Activated B cell treated with CpG ODN at 0.5 μM for 24 hours (primary cell): ENCODE measurements at regions not wholly inside any gene's neighbourhood (a gene's known extent, or its start where the extent isn't known, plus 50 kb on each side); places are given as distances from the start of the nearest gene placed in this dataset.

Experiments used
- ATAC-seq: fragments of 200-7000 bp; cut with Tn5 transposase; one replicate; pipeline ENCODE4 v1.10.0; 2021; ENCODE audit warnings: low read depth, mild to moderate bottlenecking, moderate library complexity
- CTCF ChIA-PET: fragments of 350-600 bp; sonication (Branson Sonifier 250); formaldehyde crosslinking; loops from one replicate; lab custom pipeline; 2021; ENCODE audit warnings: antibody characterized with exemption; lab: Charles Lee
- POLR2A ChIA-PET: fragments of 350-600 bp; sonication (Branson Sonifier 250); formaldehyde crosslinking; loops from one replicate; lab custom pipeline; 2021; ENCODE audit warnings: antibody characterized with exemption; lab: Charles Lee
- DNase-seq: peaks from one replicate; pipeline ENCODE4 v3.0.0; 2022
- H3K27ac Mint-ChIP-seq: one replicate; pipeline ENCODE4 v1.8.0; 2020; ENCODE audit warnings: mixed read lengths
- H3K27me3 Mint-ChIP-seq: one replicate; pipeline ENCODE4 v1.8.0; 2021; ENCODE audit warnings: mixed read lengths
- H3K36me3 Mint-ChIP-seq: one replicate; pipeline ENCODE4 v1.8.0; 2021; ENCODE audit warnings: low read depth, mixed read lengths
- H3K4me1 Mint-ChIP-seq: one replicate; pipeline ENCODE4 v1.8.0; 2021; ENCODE audit warnings: mixed read lengths
- H3K4me3 Mint-ChIP-seq: one replicate; pipeline ENCODE4 v1.8.0; 2020; ENCODE audit warnings: mild to moderate bottlenecking, mixed read lengths
- H3K9me3 Mint-ChIP-seq: one replicate; pipeline ENCODE4 v1.8.0; 2020; ENCODE audit warnings: mixed read lengths
- CTCF ChIP-seq: fragments of 200-600 bp; IDR thresholded peaks from one replicate; pipeline ENCODE4 v1.8.0; 2022; ENCODE audit warnings: antibody characterized with exemption, mild to moderate bottlenecking
- intact Hi-C: fragments of 100-400 bp; cut with micrococcal nuclease; formaldehyde crosslinking; loops from one replicate; pipeline ENCODE4 v1.15.1; 2024

- H3K27ac Mint-ChIP-seq = no peak overlapping the region
- ChIA-PET POLR2A (no interaction called here), CTCF (interaction anchor here (1.3 kb wide), 1 partner anchor 9 kb away, joined by 3 read pairs; no protein-coding TSS in a partner anchor)
- H3K9me3 Mint-ChIP-seq = no peaks in the 10 kb centered on the region
- ATAC-seq (no peak), DNase-seq (no peak)
- peaks cover 9% of the 10 kb centered on the region for H3K4me1 Mint-ChIP-seq
- peaks cover 2% of the 10 kb centered on the region for H3K36me3 Mint-ChIP-seq
- intact Hi-C loops = no loop called here
- no peaks in the 10 kb centered on the region for H3K27me3 Mint-ChIP-seq
- TF ChIP-seq CTCF = no peak
- no peak overlapping the region for H3K4me3 Mint-ChIP-seq
These were observed 72.1 kb upstream of the ARL4D start for GRCh38 chr17:43326490-43327275.

- H3K27me3 Mint-ChIP-seq = no peaks in the 10 kb centered on the region
- ChIA-PET CTCF (no interaction called here), POLR2A (interaction anchor here (0.6 to 1.0 kb wide), 4 partner anchors 15 to 1839 kb away, joined by 3 to 8 read pairs (median 4); no protein-coding TSS in a partner anchor)
- no peak for DNase-seq
- peak; percentile 57 for ATAC-seq
- intact Hi-C loops = no loop called here
- H3K4me3 Mint-ChIP-seq = peak overlapping the region; percentile 1
- H3K9me3 Mint-ChIP-seq = no peaks in the 10 kb centered on the region
- H3K4me1 Mint-ChIP-seq = peaks cover 9% of the 10 kb centered on the region
- peaks cover 2% of the 10 kb centered on the region for H3K36me3 Mint-ChIP-seq
- H3K27ac Mint-ChIP-seq = peak overlapping the region; percentile 15
- no peak for TF ChIP-seq CTCF
These were observed 74.4 kb upstream of the ARL4D start for GRCh38 chr17:43324205-43324893.

- Mint-ChIP-seq H3K27ac (no peak overlapping the region), H3K9me3 (peaks cover 7% of the 10 kb centered on the region), H3K27me3 (no peaks in the 10 kb centered on the region), H3K4me1 (peaks cover 24% of the 10 kb centered on the region), H3K36me3 (peaks cover 8% of the 10 kb centered on the region), H3K4me3 (no peak overlapping the region)
- CTCF ChIA-PET = no interaction called here
- intact Hi-C loops = no loop called here
- TF ChIP-seq CTCF = no peak
- POLR2A ChIA-PET = interaction anchor here (0.6 to 8.9 kb wide), 4 partner anchors 12 to 1631 kb away, joined by 3 to 359 read pairs (median 5); partner anchors contain the start of gene TMEM106A
- ATAC-seq (no peak), DNase-seq (no peak)
These were observed 79.3 kb upstream of the ARL4D start for GRCh38 chr17:43319293-43320124.

GRCh38 chr17:43316522-43317142 is 82.2 kb upstream of the ARL4D start:
- no peak overlapping the region for H3K27ac Mint-ChIP-seq
- POLR2A ChIA-PET = interaction anchor here (0.5 to 8.9 kb wide), 40 partner anchors 17 to 1732 kb away, joined by 3 to 359 read pairs (median 7); partner anchors contain the start of genes BECN1, BRCA1, DHX8 and ETV4
- peaks cover 17% of the 10 kb centered on the region for H3K4me1 Mint-ChIP-seq
- CTCF ChIA-PET = interaction anchor here (1.1 kb wide), 1 partner anchor 100 kb away, joined by 3 read pairs; no protein-coding TSS in a partner anchor
- intact Hi-C loops = loop anchor here (1.0 kb wide), 2 partner anchors 105 to 292 kb away; partner anchors contain the start of gene TMEM106A
- no peak for TF ChIP-seq CTCF
- H3K36me3 Mint-ChIP-seq = peaks cover 6% of the 10 kb centered on the region
- peaks cover 7% of the 10 kb centered on the region for H3K9me3 Mint-ChIP-seq
- DNase-seq (peak; percentile 31), ATAC-seq (no peak)
- H3K4me3 Mint-ChIP-seq = no peak overlapping the region
- H3K27me3 Mint-ChIP-seq = no peaks in the 10 kb centered on the region
